ENCODE measurements at regions not wholly inside any gene's neighbourhood (a gene's known extent, or its start where the extent isn't known, plus 50 kb on each side); places are given as distances from the start of the nearest gene placed in this dataset.

- DNase-seq = no peak
- Histone ChIP-seq H4K20me1 (ENCODE audit: control insufficient read depth, insufficient read depth, low read length, poor library complexity, severe bottlenecking) (no peaks in the 10 kb centered on the region), H3K36me3 (replicated peaks in 1 of 2; ENCODE audit: control extremely low read depth in 1 of 2, control insufficient read depth in 1 of 2, extremely low read depth in 1 of 2, insufficient read depth in 2 of 2, low read length in 1 of 2) (no peaks in the 10 kb centered on the region), H3K27me3 (replicated peaks in 1 of 4; ENCODE audit: control extremely low read depth in 1 of 4, control insufficient read depth in 3 of 4, insufficient read depth in 4 of 4, low read length in 3 of 4) (no peaks in the 10 kb centered on the region), H3K4me2 (replicated peaks; ENCODE audit: low read depth, low read length, poor library complexity, severe bottlenecking) (no peak overlapping the region), H3K79me2 (ENCODE audit: control insufficient read depth, insufficient read depth, low read length) (no peaks in the 10 kb centered on the region), H3K4me3 (ENCODE audit: control extremely low read depth in 1 of 5, extremely low read depth in 1 of 5, insufficient read depth in 1 of 5, low read depth in 2 of 5, low read length in 4 of 5) (no peak overlapping the region), H3K27ac (ENCODE audit: low read length in 2 of 2) (no peak overlapping the region), H3K9me3 (ENCODE audit: control extremely low read depth in 1 of 3, control insufficient read depth in 2 of 3, insufficient read depth in 1 of 3, low read length in 2 of 3) (no peaks in the 10 kb centered on the region), H3K9ac (ENCODE audit: low read length) (no peak overlapping the region), H3K4me1 (ENCODE audit: control insufficient read depth in 2 of 2, insufficient read depth in 2 of 2, low read length in 2 of 2) (no peaks in the 10 kb centered on the region), H2AFZ (ENCODE audit: insufficient read depth, low read depth, low read length, poor library complexity, severe bottlenecking) (no peak overlapping the region)
- WGBS (ENCODE audit: insufficient coverage) = no CpG with 5 or more reads among the region's 2 CpGs
- TF ChIP-seq EZH2 (IDR thresholded peaks at IDR 0.05; ENCODE audit: borderline replicate concordance, insufficient read depth, low read depth, low read length, poor library complexity, severe bottlenecking) (no peak), CTCF (IDR thresholded peaks at IDR 0.05) (no peak)
- ChIA-PET POLR2A (no interaction called here), CTCF (no interaction called here)
- H3K27ac Mint-ChIP-seq = no peak overlapping the region
- H3K27me3 Mint-ChIP-seq = no peaks in the 10 kb centered on the region
- H3K4me1 Mint-ChIP-seq = no peaks in the 10 kb centered on the region
- no peak overlapping the region for H3K4me3 Mint-ChIP-seq
- intact Hi-C loops (cut with micrococcal nuclease) = no loop called here
- no peak for ATAC-seq (ENCODE audit: low read depth)
- H3K9me3 Mint-ChIP-seq (ENCODE audit: insufficient read depth) = no peaks in the 10 kb centered on the region
Observed at GRCh38 chr9:86731511-86732063, 215.7 kb downstream of the GAS1 start.

GRCh38 chr9:86730163-86730928 is 217.0 kb downstream of the GAS1 start:
- 91% methylated on average over 4 of the region's 6 CpGs for WGBS (ENCODE audit: insufficient coverage)
- Mint-ChIP-seq H3K9me3 (ENCODE audit: insufficient read depth) (no peaks in the 10 kb centered on the region), H3K4me3 (no peak overlapping the region)

More at GRCh38 chr9:86730163-86730928, 217.0 kb downstream of the GAS1 start:
- CTCF ChIA-PET = no interaction called here
- ATAC-seq (ENCODE audit: low read depth) (no peak), DNase-seq (no peak)
- no peaks in the 10 kb centered on the region for H3K36me3 ChIP-seq (replicated peaks in 1 of 2; ENCODE audit: control extremely low read depth in 1 of 2, control insufficient read depth in 1 of 2, extremely low read depth in 1 of 2, insufficient read depth in 2 of 2, low read length in 1 of 2)
- Mint-ChIP-seq H3K27ac (no peak overlapping the region), H3K4me1 (no peaks in the 10 kb centered on the region), H3K27me3 (no peaks in the 10 kb centered on the region)
- H3K4me2 ChIP-seq (replicated peaks; ENCODE audit: low read depth, low read length, poor library complexity, severe bottlenecking) = no peak overlapping the region
- H3K27ac ChIP-seq (ENCODE audit: low read length in 2 of 2) = no peak overlapping the region
- H3K9ac ChIP-seq (ENCODE audit: low read length) = no peak overlapping the region
- no peak overlapping the region for H3K4me3 ChIP-seq (ENCODE audit: control extremely low read depth in 1 of 5, extremely low read depth in 1 of 5, insufficient read depth in 1 of 5, low read depth in 2 of 5, low read length in 4 of 5)
- H3K9me3 ChIP-seq (ENCODE audit: control extremely low read depth in 1 of 3, control insufficient read depth in 2 of 3, insufficient read depth in 1 of 3, low read length in 2 of 3) = no peaks in the 10 kb centered on the region
- POLR2A ChIA-PET = no interaction called here
- no peaks in the 10 kb centered on the region for H3K27me3 ChIP-seq (replicated peaks in 1 of 4; ENCODE audit: control extremely low read depth in 1 of 4, control insufficient read depth in 3 of 4, insufficient read depth in 4 of 4, low read length in 3 of 4)
- H3K79me2 ChIP-seq (ENCODE audit: control insufficient read depth, insufficient read depth, low read length) = no peaks in the 10 kb centered on the region
- TF ChIP-seq EZH2 (IDR thresholded peaks at IDR 0.05; ENCODE audit: borderline replicate concordance, insufficient read depth, low read depth, low read length, poor library complexity, severe bottlenecking) = no peak
- TF ChIP-seq CTCF (IDR thresholded peaks at IDR 0.05) = no peak
- H4K20me1 ChIP-seq (ENCODE audit: control insufficient read depth, insufficient read depth, low read length, poor library complexity, severe bottlenecking) = no peaks in the 10 kb centered on the region
- H2AFZ ChIP-seq (ENCODE audit: insufficient read depth, low read depth, low read length, poor library complexity, severe bottlenecking) = no peak overlapping the region
- intact Hi-C loops (cut with micrococcal nuclease) = no loop called here
- H3K4me1 ChIP-seq (ENCODE audit: control insufficient read depth in 2 of 2, insufficient read depth in 2 of 2, low read length in 2 of 2) = no peaks in the 10 kb centered on the region
